WTC11 (cell line): ENCODE measurements at regions not wholly inside any gene's neighbourhood (a gene's known extent, or its start where the extent isn't known, plus 50 kb on each side); places are given as distances from the start of the nearest gene placed in this dataset.

Source experiments
- ATAC-seq: fragments of 200-7000 bp; cut with Tn5 transposase; 2 replicates; pipeline ENCODE4 v1.10.0; 2021; ENCODE audit warnings: mild to moderate bottlenecking, moderate library complexity
- CTCF ChIA-PET: fragments of 300-600 bp; sonication (Branson Sonifier 250); formaldehyde crosslinking; loops from one replicate; lab custom pipeline; 2021; ENCODE audit warnings: antibody characterized with exemption; lab: Charles Lee
- POLR2A ChIA-PET: fragments of 350-600 bp; sonication (Branson Sonifier 250); formaldehyde crosslinking; loops from one replicate; lab custom pipeline; 2021; ENCODE audit warnings: antibody characterized with exemption; lab: Charles Lee
- DNase-seq: peaks from one replicate; pipeline ENCODE4 v3.0.0; 2021; ENCODE audit warnings: low spot score
- H3K27ac Mint-ChIP-seq: 2 replicates; pipeline ENCODE4 v1.8.0; 2021; ENCODE audit warnings: mixed read lengths
- H3K27me3 Mint-ChIP-seq: 2 replicates; pipeline ENCODE4 v1.8.0; 2021; ENCODE audit warnings: low read depth, mild to moderate bottlenecking, moderate library complexity, mixed read lengths
- H3K36me3 Mint-ChIP-seq: 2 replicates; pipeline ENCODE4 v1.8.0; 2021; ENCODE audit warnings: mixed read lengths
- H3K4me1 Mint-ChIP-seq: 2 replicates; pipeline ENCODE4 v1.8.0; 2022; ENCODE audit warnings: mixed read lengths
- H3K4me3 Mint-ChIP-seq: 2 replicates; pipeline ENCODE4 v1.8.0; 2021; ENCODE audit warnings: mild to moderate bottlenecking, moderate library complexity, mixed read lengths
- H3K9me3 Mint-ChIP-seq: 2 replicates; pipeline ENCODE4 v1.8.0; 2021; ENCODE audit warnings: mixed read lengths
- ATF1 ChIP-seq: sonication (generic); formaldehyde crosslinking; IDR thresholded peaks from 2 replicates; pipeline ENCODE4 v1.8.1; 2023; ENCODE audit warnings: mild to moderate bottlenecking, moderate library complexity, missing genetic modification reagents
- CDX4 ChIP-seq: fragments of 250-450 bp; sonication (Bioruptor Pico); IDR thresholded peaks from 2 replicates; pipeline ENCODE4 v1.9.0; 2021; ENCODE audit warnings: moderate library complexity, mild to moderate bottlenecking, inconsistent platforms, borderline replicate concordance
- ESRRA ChIP-seq: sonication (generic); formaldehyde crosslinking; IDR thresholded peaks from 2 replicates; pipeline ENCODE4 v1.8.1; 2022; ENCODE audit warnings: mild to moderate bottlenecking, missing genetic modification reagents, borderline replicate concordance
- ETV6 ChIP-seq: sonication (generic); formaldehyde crosslinking; IDR thresholded peaks from 2 replicates; pipeline ENCODE4 v1.8.1; 2022; ENCODE audit warnings: mild to moderate bottlenecking, missing genetic modification reagents
- GABPB1 ChIP-seq: sonication (generic); formaldehyde crosslinking; IDR thresholded peaks from 2 replicates; pipeline ENCODE4 v1.8.1; 2023; ENCODE audit warnings: mild to moderate bottlenecking, missing genetic modification reagents
- GRHL2 ChIP-seq: fragments of 250-450 bp; sonication (Bioruptor Pico); IDR thresholded peaks from 2 replicates; pipeline ENCODE4 v1.8.0; 2022; ENCODE audit warnings: mild to moderate bottlenecking, moderate library complexity; ENCODE audit not compliant: insufficient replicate concordance, severe bottlenecking
- JAZF1 ChIP-seq: fragments of 250-450 bp; sonication (Bioruptor Pico); IDR thresholded peaks from 2 replicates; pipeline ENCODE4 v1.9.0; 2021; ENCODE audit warnings: moderate library complexity, mild to moderate bottlenecking, inconsistent platforms
- NFE2L1 ChIP-seq: sonication (generic); formaldehyde crosslinking; IDR thresholded peaks from 2 replicates; pipeline ENCODE4 v1.8.1; 2023; ENCODE audit warnings: missing genetic modification reagents
- NFYB ChIP-seq: sonication (generic); formaldehyde crosslinking; conservative IDR thresholded peaks from 2 replicates; pipeline ENCODE4 v1.8.0; 2022; ENCODE audit warnings: low read depth, missing genetic modification reagents
- NR1H2 ChIP-seq: sonication (generic); formaldehyde crosslinking; IDR thresholded peaks from 2 replicates; pipeline ENCODE4 v1.9.0; 2021; ENCODE audit warnings: mild to moderate bottlenecking, moderate library complexity, missing genetic modification reagents
- SP1 ChIP-seq: sonication (generic); formaldehyde crosslinking; conservative IDR thresholded peaks from 2 replicates; pipeline ENCODE4 v1.8.1; 2022; ENCODE audit warnings: missing genetic modification reagents
- TCF7 ChIP-seq: sonication (generic); formaldehyde crosslinking; IDR thresholded peaks from 2 replicates; pipeline ENCODE4 v1.8.0; 2022; ENCODE audit warnings: mild to moderate bottlenecking, low read depth, missing genetic modification reagents, moderate library complexity
- TEAD1 ChIP-seq: sonication (generic); formaldehyde crosslinking; IDR thresholded peaks from 2 replicates; pipeline ENCODE4 v1.8.0; 2022; ENCODE audit warnings: mild to moderate bottlenecking, missing genetic modification reagents
- TEAD4 ChIP-seq: sonication (generic); formaldehyde crosslinking; IDR thresholded peaks from 2 replicates; pipeline ENCODE4 v1.8.0; 2022; ENCODE audit warnings: mild to moderate bottlenecking, missing genetic modification reagents
- TP53 ChIP-seq: sonication (generic); formaldehyde crosslinking; IDR thresholded peaks from 2 replicates; pipeline ENCODE4 v1.8.1; 2023; ENCODE audit warnings: mild to moderate bottlenecking, missing genetic modification reagents
- ZNF317 ChIP-seq: sonication (generic); formaldehyde crosslinking; IDR thresholded peaks from 2 replicates; pipeline ENCODE4 v1.8.1; 2023; ENCODE audit warnings: low read depth, mild to moderate bottlenecking, moderate library complexity, missing genetic modification reagents, borderline replicate concordance
- ZNF671 ChIP-seq: fragments of 250-450 bp; sonication (Bioruptor Pico); IDR thresholded peaks from 2 replicates; pipeline ENCODE4 v1.8.0; 2021; ENCODE audit warnings: mild to moderate bottlenecking
- TF ChIP-seq, protein P1 (sequence below): sonication (generic); formaldehyde crosslinking; IDR thresholded peaks from 2 replicates; pipeline ENCODE4 v1.8.1; 2022; ENCODE audit warnings: mild to moderate bottlenecking, moderate library complexity, missing genetic modification reagents
- TF ChIP-seq, protein P2 (sequence below): sonication (generic); formaldehyde crosslinking; IDR thresholded peaks from 2 replicates; pipeline ENCODE4 v1.8.1; 2022; ENCODE audit warnings: missing genetic modification reagents, borderline replicate concordance
- TF ChIP-seq, protein P3 (sequence below): fragments of 250-450 bp; sonication (Bioruptor Pico); conservative IDR thresholded peaks from 2 replicates; pipeline ENCODE4 v1.9.0; 2021; ENCODE audit warnings: mild to moderate bottlenecking

DNA sequence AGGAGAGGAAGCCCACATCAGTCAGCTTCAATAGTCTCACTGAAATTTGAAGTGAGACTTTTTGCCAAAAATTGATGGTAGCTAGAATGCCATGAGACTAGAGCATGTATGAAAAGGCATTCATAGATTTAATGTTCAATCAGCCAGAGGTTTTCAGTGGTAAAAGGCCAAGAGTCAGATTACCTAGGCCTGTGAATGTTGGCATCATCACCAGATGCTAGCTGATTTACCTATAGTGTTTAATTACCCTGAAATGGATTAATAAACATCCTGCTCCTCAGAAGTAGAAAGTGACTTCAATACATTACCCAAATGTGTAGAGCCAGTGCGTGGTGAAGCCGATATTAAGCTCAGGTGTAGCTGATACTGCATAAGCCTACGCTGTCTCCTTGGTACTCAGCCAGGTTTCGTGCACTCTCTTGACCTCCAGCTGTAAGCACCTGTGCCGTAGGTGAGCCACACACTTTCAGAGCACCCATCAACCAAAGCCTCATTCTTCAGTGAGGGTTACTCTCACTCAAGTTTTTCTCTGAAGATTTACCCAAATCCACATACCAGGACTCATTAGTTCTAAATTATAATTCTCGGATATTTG is 1140.3 kb upstream of the SLC10A2 start:
- Mint-ChIP-seq H3K9me3 (peaks cover 23% of the 10 kb centered on the region), H3K4me3 (no peak overlapping the region), H3K27me3 (no peaks in the 10 kb centered on the region; the same call in 1 of the 2 replicates), H3K4me1 (peaks cover 4% of the 10 kb centered on the region; the same call in 1 of the 2 replicates), H3K36me3 (peaks cover 10% of the 10 kb centered on the region), H3K27ac (no peak overlapping the region)
- no peak for DNase-seq
- POLR2A ChIA-PET = no interaction called here
- CTCF ChIA-PET = no interaction called here
- TF ChIP-seq ESRRA (CRISPR knock-in tag) = no peak
- no peak for ATAC-seq

DNA sequence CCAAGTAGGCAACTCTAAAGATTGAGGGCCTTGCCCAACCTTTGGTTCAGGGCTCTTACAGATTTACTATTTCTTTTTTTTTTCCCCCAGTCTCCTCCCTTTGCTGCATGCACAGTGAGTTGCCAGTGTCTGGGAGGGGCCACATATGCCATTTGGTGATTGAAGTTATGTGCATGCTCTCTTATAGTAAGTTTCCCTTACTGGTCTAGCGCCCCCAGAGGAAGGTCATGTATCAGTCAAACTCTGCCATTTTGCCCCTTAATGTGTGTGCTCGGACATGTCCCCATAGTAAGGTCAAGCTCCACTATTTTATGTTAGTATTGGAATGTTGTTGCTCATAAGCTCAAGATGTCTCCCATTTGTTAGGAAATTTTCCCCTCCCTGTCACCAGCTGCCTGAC is 1138.0 kb upstream of the SLC10A2 start:
- H3K27ac Mint-ChIP-seq = no peak overlapping the region
- TF ChIP-seq, protein P1, sequence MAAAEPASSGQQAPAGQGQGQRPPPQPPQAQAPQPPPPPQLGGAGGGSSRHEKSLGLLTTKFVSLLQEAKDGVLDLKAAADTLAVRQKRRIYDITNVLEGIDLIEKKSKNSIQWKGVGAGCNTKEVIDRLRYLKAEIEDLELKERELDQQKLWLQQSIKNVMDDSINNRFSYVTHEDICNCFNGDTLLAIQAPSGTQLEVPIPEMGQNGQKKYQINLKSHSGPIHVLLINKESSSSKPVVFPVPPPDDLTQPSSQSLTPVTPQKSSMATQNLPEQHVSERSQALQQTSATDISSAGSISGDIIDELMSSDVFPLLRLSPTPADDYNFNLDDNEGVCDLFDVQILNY (CRISPR knock-in tag) = no peak
- no peak for TF ChIP-seq NFYB (CRISPR knock-in tag)
- TF ChIP-seq GABPB1 = no peak
- TF ChIP-seq ZNF671 = no peak
- TF ChIP-seq SP1 (CRISPR knock-in tag) = no peak
- no peak for TF ChIP-seq ZNF317 (CRISPR knock-in tag)
- TF ChIP-seq JAZF1 (CRISPR knock-in tag) = no peak
- TF ChIP-seq TCF7 (CRISPR knock-in tag) = no peak
- TF ChIP-seq, protein P2, sequence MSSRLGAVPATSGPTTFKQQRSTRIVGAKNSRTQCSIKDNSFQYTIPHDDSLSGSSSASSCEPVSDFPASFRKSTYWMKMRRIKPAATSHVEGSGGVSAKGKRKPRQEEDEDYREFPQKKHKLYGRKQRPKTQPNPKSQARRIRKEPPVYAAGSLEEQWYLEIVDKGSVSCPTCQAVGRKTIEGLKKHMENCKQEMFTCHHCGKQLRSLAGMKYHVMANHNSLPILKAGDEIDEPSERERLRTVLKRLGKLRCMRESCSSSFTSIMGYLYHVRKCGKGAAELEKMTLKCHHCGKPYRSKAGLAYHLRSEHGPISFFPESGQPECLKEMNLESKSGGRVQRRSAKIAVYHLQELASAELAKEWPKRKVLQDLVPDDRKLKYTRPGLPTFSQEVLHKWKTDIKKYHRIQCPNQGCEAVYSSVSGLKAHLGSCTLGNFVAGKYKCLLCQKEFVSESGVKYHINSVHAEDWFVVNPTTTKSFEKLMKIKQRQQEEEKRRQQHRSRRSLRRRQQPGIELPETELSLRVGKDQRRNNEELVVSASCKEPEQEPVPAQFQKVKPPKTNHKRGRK (CRISPR knock-in tag) = no peak
- TF ChIP-seq, protein P3, sequence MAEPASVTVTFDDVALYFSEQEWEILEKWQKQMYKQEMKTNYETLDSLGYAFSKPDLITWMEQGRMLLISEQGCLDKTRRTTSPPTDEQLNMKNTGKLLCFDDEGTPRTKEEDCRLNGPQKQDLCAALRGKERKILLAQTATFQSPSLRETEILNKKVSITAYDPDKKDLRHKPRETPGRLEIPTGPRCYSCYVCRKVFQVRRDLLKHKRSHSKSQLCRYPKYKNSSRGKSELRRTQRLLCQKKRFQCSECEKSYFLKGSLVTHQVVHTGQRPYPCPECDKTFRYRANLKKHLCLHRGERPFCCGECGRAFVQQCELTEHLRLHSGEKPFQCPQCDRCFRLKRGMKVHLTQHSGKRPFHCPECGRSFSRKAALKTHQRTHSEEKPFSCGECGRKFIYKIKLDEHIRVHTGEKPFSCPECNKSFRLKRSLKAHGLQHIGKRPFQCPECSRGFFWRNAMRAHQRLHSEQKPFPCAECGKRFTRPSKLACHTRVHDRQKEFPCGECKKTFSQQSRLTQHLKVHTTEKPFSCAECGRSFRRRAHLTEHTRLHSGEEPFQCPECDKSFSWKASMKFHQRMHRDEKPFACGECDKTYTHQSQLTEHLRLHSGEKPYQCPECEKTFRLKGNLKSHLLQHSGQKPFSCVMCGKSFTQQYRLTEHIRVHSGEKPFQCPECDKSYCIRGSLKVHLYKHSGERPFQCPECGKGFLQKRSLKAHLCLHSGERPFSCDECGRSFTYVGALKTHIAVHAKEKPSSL (CRISPR knock-in tag) = no peak
- no peak for TF ChIP-seq GRHL2 (CRISPR knock-in tag)
- no peak for TF ChIP-seq CDX4 (CRISPR knock-in tag)
- no peak for TF ChIP-seq ATF1
- TF ChIP-seq TEAD4 (CRISPR knock-in tag) = no peak
- no peak for TF ChIP-seq TP53 (CRISPR knock-in tag)
- TF ChIP-seq ETV6 (CRISPR knock-in tag) = no peak
- TF ChIP-seq NFE2L1 (CRISPR knock-in tag) = no peak
- TF ChIP-seq TEAD1 (CRISPR knock-in tag) = no peak
- no peak for TF ChIP-seq NR1H2 (CRISPR knock-in tag)
- ChIA-PET CTCF (no interaction called here), POLR2A (no interaction called here)
- peaks cover 10% of the 10 kb centered on the region for H3K4me1 Mint-ChIP-seq
- H3K9me3 Mint-ChIP-seq = peaks cover 23% of the 10 kb centered on the region
- DNase-seq (no peak), ATAC-seq (peak; percentile 47; the same call in 1 of the 2 replicates)
- H3K4me3 Mint-ChIP-seq = no peak overlapping the region
- H3K36me3 Mint-ChIP-seq = peaks cover 10% of the 10 kb centered on the region
- H3K27me3 Mint-ChIP-seq = no peaks in the 10 kb centered on the region; the same call in 1 of the 2 replicates
